Erythroblast (primary cell): ENCODE measurements at regions not wholly inside any gene's neighbourhood (a gene's known extent, or its start where the extent isn't known, plus 50 kb on each side); places are given as distances from the start of the nearest gene placed in this dataset.

Source experiments
- GATA1 ChIP-seq: IDR thresholded peaks from 2 replicates; pipeline ENCODE4 v1.6.1; 2011; ENCODE audit warnings: low read depth, mild to moderate bottlenecking, control low read depth, low read length, moderate library complexity
- POLR2A ChIP-seq: IDR thresholded peaks from 2 replicates; pipeline ENCODE4 v1.6.1; 2011; ENCODE audit warnings: mild to moderate bottlenecking, low read length

DNA sequence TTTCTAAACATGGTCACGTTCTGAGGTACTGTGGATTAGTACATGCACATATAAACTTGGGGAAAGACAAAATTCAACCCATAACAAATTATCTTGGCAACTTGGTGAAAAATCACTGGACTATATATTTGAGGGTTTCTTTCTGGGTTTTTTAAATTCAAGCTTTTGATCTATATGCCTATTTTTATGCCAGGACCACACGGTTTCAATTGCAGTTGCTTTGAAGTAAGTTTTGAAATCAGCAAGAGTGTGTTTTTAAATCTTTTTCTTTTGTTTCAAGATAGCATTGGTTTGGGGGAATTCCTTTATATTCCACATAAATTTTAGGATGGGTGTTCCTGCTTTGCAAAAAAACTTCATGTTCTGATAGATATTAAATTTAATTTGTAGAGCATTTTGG lies 406.4 kb upstream of the VWC2 start:
- TF ChIP-seq POLR2A (no peak), GATA1 (no peak)
